ENCODE measurements at regions not wholly inside any gene's neighbourhood (a gene's known extent, or its start where the extent isn't known, plus 50 kb on each side); places are given as distances from the start of the nearest gene placed in this dataset.

GRCh38 chr15:81080996-81081395 lies 53.1 kb upstream of the CFAP161 start:
- TF ChIP-seq CTCF (conservative IDR thresholded peaks at IDR 0.05; ENCODE audit: low read depth, low read length), result no peak
- TF ChIP-seq EZH2 (IDR thresholded peaks at IDR 0.05; ENCODE audit: low read length, unreplicated experiment), result no peak

All from PC-3 (cell line).